WTC11 (cell line): ENCODE measurements at regions not wholly inside any gene's neighbourhood (a gene's known extent, or its start where the extent isn't known, plus 50 kb on each side); places are given as distances from the start of the nearest gene placed in this dataset.

ENCODE experiments used
- ATAC-seq: fragments of 200-7000 bp; cut with Tn5 transposase; 2 replicates; pipeline ENCODE4 v1.10.0; 2021; ENCODE audit warnings: mild to moderate bottlenecking, moderate library complexity
- CTCF ChIA-PET: fragments of 300-600 bp; sonication (Branson Sonifier 250); formaldehyde crosslinking; loops from one replicate; lab custom pipeline; 2021; ENCODE audit warnings: antibody characterized with exemption; lab: Charles Lee
- POLR2A ChIA-PET: fragments of 350-600 bp; sonication (Branson Sonifier 250); formaldehyde crosslinking; loops from one replicate; lab custom pipeline; 2021; ENCODE audit warnings: antibody characterized with exemption; lab: Charles Lee
- DNase-seq: peaks from one replicate; pipeline ENCODE4 v3.0.0; 2021; ENCODE audit warnings: low spot score
- H3K27ac Mint-ChIP-seq: 2 replicates; pipeline ENCODE4 v1.8.0; 2021; ENCODE audit warnings: mixed read lengths
- H3K27me3 Mint-ChIP-seq: 2 replicates; pipeline ENCODE4 v1.8.0; 2021; ENCODE audit warnings: low read depth, mild to moderate bottlenecking, moderate library complexity, mixed read lengths
- H3K36me3 Mint-ChIP-seq: 2 replicates; pipeline ENCODE4 v1.8.0; 2021; ENCODE audit warnings: mixed read lengths
- H3K4me1 Mint-ChIP-seq: 2 replicates; pipeline ENCODE4 v1.8.0; 2022; ENCODE audit warnings: mixed read lengths
- H3K4me3 Mint-ChIP-seq: 2 replicates; pipeline ENCODE4 v1.8.0; 2021; ENCODE audit warnings: mild to moderate bottlenecking, moderate library complexity, mixed read lengths
- H3K9me3 Mint-ChIP-seq: 2 replicates; pipeline ENCODE4 v1.8.0; 2021; ENCODE audit warnings: mixed read lengths
- AR ChIP-seq: fragments of 250-450 bp; sonication (Bioruptor Pico); IDR thresholded peaks from 2 replicates; pipeline ENCODE4 v1.9.0; 2021; ENCODE audit warnings: mild to moderate bottlenecking
- ATF1 ChIP-seq: sonication (generic); formaldehyde crosslinking; IDR thresholded peaks from 2 replicates; pipeline ENCODE4 v1.8.1; 2023; ENCODE audit warnings: mild to moderate bottlenecking, moderate library complexity, missing genetic modification reagents
- CREB1 ChIP-seq: sonication (generic); formaldehyde crosslinking; IDR thresholded peaks from 2 replicates; pipeline ENCODE4 v1.8.0; 2023; ENCODE audit warnings: mild to moderate bottlenecking, missing genetic modification reagents
- GABPB1 ChIP-seq: sonication (generic); formaldehyde crosslinking; IDR thresholded peaks from 2 replicates; pipeline ENCODE4 v1.8.1; 2023; ENCODE audit warnings: mild to moderate bottlenecking, missing genetic modification reagents
- HMGA2 ChIP-seq: fragments of 250-450 bp; sonication (Bioruptor Pico); IDR thresholded peaks from 2 replicates; pipeline ENCODE4 v1.4.0; 2021; ENCODE audit warnings: mild to moderate bottlenecking, moderate library complexity
- HMGXB4 ChIP-seq: sonication (generic); formaldehyde crosslinking; IDR thresholded peaks from 2 replicates; pipeline ENCODE4 v1.8.1; 2023; ENCODE audit warnings: mild to moderate bottlenecking, moderate library complexity, missing genetic modification reagents
- MXD4 ChIP-seq: fragments of 250-450 bp; sonication (Bioruptor Pico); IDR thresholded peaks from 2 replicates; pipeline ENCODE4 v1.8.0; 2021; ENCODE audit warnings: mild to moderate bottlenecking, moderate library complexity, borderline replicate concordance
- PREB ChIP-seq: sonication (generic); formaldehyde crosslinking; IDR thresholded peaks from 2 replicates; pipeline ENCODE4 v1.8.1; 2022; ENCODE audit warnings: mild to moderate bottlenecking, missing genetic modification reagents, moderate library complexity, borderline replicate concordance
- TCF7 ChIP-seq: sonication (generic); formaldehyde crosslinking; IDR thresholded peaks from 2 replicates; pipeline ENCODE4 v1.8.0; 2022; ENCODE audit warnings: mild to moderate bottlenecking, low read depth, missing genetic modification reagents, moderate library complexity
- USF1 ChIP-seq: sonication (generic); formaldehyde crosslinking; IDR thresholded peaks from 2 replicates; pipeline ENCODE4 v1.8.0; 2022; ENCODE audit warnings: mild to moderate bottlenecking, missing genetic modification reagents
- ZNF121 ChIP-seq: sonication (generic); formaldehyde crosslinking; IDR thresholded peaks from 2 replicates; pipeline ENCODE4 v1.8.0; 2023; ENCODE audit warnings: missing genetic modification reagents
- ZNF416 ChIP-seq: fragments of 250-450 bp; sonication (Bioruptor Pico); IDR thresholded peaks from 2 replicates; pipeline ENCODE4 v1.9.0; 2021; ENCODE audit warnings: mild to moderate bottlenecking, inconsistent platforms
- ZNF425 ChIP-seq: fragments of 250-450 bp; sonication (Bioruptor Pico); conservative IDR thresholded peaks from 2 replicates; pipeline ENCODE4 v1.9.0; 2021; ENCODE audit warnings: mild to moderate bottlenecking
- ZSCAN18 ChIP-seq: fragments of 250-450 bp; sonication (Bioruptor Pico); IDR thresholded peaks from 2 replicates; pipeline ENCODE4 v2.1.2; 2022; ENCODE audit warnings: mild to moderate bottlenecking, moderate library complexity

- TF ChIP-seq ZNF425 (CRISPR knock-in tag): no peak
- TF ChIP-seq USF1 (CRISPR knock-in tag): no peak
- TF ChIP-seq ZNF416 (CRISPR knock-in tag): no peak
- TF ChIP-seq HMGXB4: no peak
Measured at GRCh38 chr1:105997516-105997915, 1059.0 kb upstream of the PRMT6 start (continued).

GRCh38 chr1:106022312-106022902, 1034.1 kb upstream of the PRMT6 start:
- TF ChIP-seq HMGA2 (CRISPR knock-in tag): peak; percentile 80; the same call in 1 of the 2 replicates
- TF ChIP-seq CREB1 (CRISPR knock-in tag): no peak
- TF ChIP-seq ZNF416 (CRISPR knock-in tag): no peak
- TF ChIP-seq TCF7: no peak
- Mint-ChIP-seq H3K4me1 (no peaks in the 10 kb centered on the region), H3K9me3 (no peaks in the 10 kb centered on the region), H3K36me3 (no peaks in the 10 kb centered on the region), H3K4me3 (no peak overlapping the region), H3K27me3 (no peaks in the 10 kb centered on the region), H3K27ac (no peak overlapping the region)
- ATAC-seq (no peak), DNase-seq (no peak)
- ChIA-PET POLR2A (no interaction called here), CTCF (no interaction called here)

- no peaks in the 10 kb centered on the region for H3K27me3 Mint-ChIP-seq
- no peaks in the 10 kb centered on the region for H3K36me3 Mint-ChIP-seq
- H3K4me3 Mint-ChIP-seq: no peak overlapping the region
- ATAC-seq (no peak), DNase-seq (no peak)
- POLR2A ChIA-PET: no interaction called here
- no peaks in the 10 kb centered on the region for H3K4me1 Mint-ChIP-seq
- CTCF ChIA-PET: no interaction called here
- H3K9me3 Mint-ChIP-seq: no peaks in the 10 kb centered on the region
- TF ChIP-seq GABPB1 (CRISPR knock-in tag) (no peak), ATF1 (CRISPR knock-in tag) (no peak)
- H3K27ac Mint-ChIP-seq: no peak overlapping the region
Measured at GRCh38 chr1:106027871-106028270, 1028.6 kb upstream of the PRMT6 start.

GRCh38 chr1:106037526-106037925, 1018.9 kb upstream of the PRMT6 start:
- H3K4me3 Mint-ChIP-seq: no peak overlapping the region
- ATAC-seq (no peak), DNase-seq (no peak)
- POLR2A ChIA-PET: no interaction called here
- H3K9me3 Mint-ChIP-seq: peaks cover 38% of the 10 kb centered on the region
- CTCF ChIA-PET: no interaction called here
- H3K27me3 Mint-ChIP-seq: no peaks in the 10 kb centered on the region
- no peak overlapping the region for H3K27ac Mint-ChIP-seq
- no peaks in the 10 kb centered on the region for H3K4me1 Mint-ChIP-seq
- peaks cover 12% of the 10 kb centered on the region for H3K36me3 Mint-ChIP-seq
- TF ChIP-seq USF1 (CRISPR knock-in tag) (no peak), AR (no peak), ZSCAN18 (CRISPR knock-in tag) (no peak), ZNF121 (CRISPR knock-in tag) (no peak), MXD4 (CRISPR knock-in tag) (no peak), PREB (CRISPR knock-in tag) (no peak)
